Endothelial cell of umbilical vein (primary cell): ENCODE measurements at regions not wholly inside any gene's neighbourhood (a gene's known extent, or its start where the extent isn't known, plus 50 kb on each side); places are given as distances from the start of the nearest gene placed in this dataset.

ENCODE experiments used
- BruUV-seq: library from RNA; stranded (reverse); fragments of 400-500 nt; replicated peaks from 2 replicates; lab custom pipeline; 2021; lab: Mats Ljungman, UMichigan
- CTCF ChIA-PET: fragments of 300-600, 350-600 bp; sonication (Branson Sonifier 250); formaldehyde crosslinking; loops from one replicate; lab custom pipeline; 2021; ENCODE audit warnings: antibody characterized with exemption, inconsistent platforms; lab: Charles Lee
- POLR2A ChIA-PET: fragments of 300-600, 350-600 bp; sonication (Branson Sonifier 250); formaldehyde crosslinking; loops from one replicate; lab custom pipeline; 2021; ENCODE audit warnings: antibody characterized with exemption, inconsistent platforms; lab: Charles Lee
- DNase-seq: peaks from one replicate; pipeline ENCODE4 v3.0.0-alpha.2; 2011; ENCODE audit warnings: low read depth, low spot score
- FAIRE-seq: peaks from 2 replicates; lab custom pipeline; 2011; peaks lifted over from hg19 to GRCh38; lab: Jason Lieb, UNC
- H2AFZ ChIP-seq: 2 replicates; pipeline ENCODE4 v1.6.0; 2012; ENCODE audit warnings: low read depth, low read length, control low read depth, inconsistent platforms
- H3K27ac ChIP-seq: 2 replicates; pipeline ENCODE4 v1.5.1; 2011; ENCODE audit warnings: low read depth, mild to moderate bottlenecking, control low read depth, low read length, moderate library complexity; ENCODE audit not compliant: insufficient read depth
- H3K27me3 ChIP-seq, 2 experiments: 2 replicates each; pipeline versions ENCODE4 v1.6.0 to v1.6.1; 2011; ENCODE audit warnings: low read length in 2 of 2, mixed read lengths in 1 of 2; ENCODE audit not compliant: control insufficient read depth in 2 of 2, insufficient read depth in 2 of 2
- H3K36me3 ChIP-seq, 2 experiments: 2 replicates in 1 of 2; 3 replicates in 1 of 2; pipeline ENCODE4 v1.5.1; 2011; ENCODE audit warnings: low read length in 2 of 2, mild to moderate bottlenecking in 1 of 2, moderate library complexity in 1 of 2; ENCODE audit not compliant: control insufficient read depth in 2 of 2, insufficient read depth in 2 of 2; ENCODE audit errors: extremely low read depth in 1 of 2
- H3K4me1 ChIP-seq: 3 replicates; pipeline ENCODE4 v1.5.1; 2011; ENCODE audit warnings: mild to moderate bottlenecking, low read length; ENCODE audit not compliant: control insufficient read depth, insufficient read depth; ENCODE audit errors: extremely low read depth
- H3K4me2 ChIP-seq: 2 replicates; pipeline ENCODE4 v1.6.1; 2011; ENCODE audit warnings: low read length, control low read depth, mixed read lengths; ENCODE audit not compliant: insufficient read depth
- H3K4me3 ChIP-seq, 3 experiments: fragments of 200-600 bp in 1 of 3; sonication (generic), shearing (Covaris generic) in 1 of 3; replicated peaks in 1 of 3; 2 replicates each; pipeline ENCODE4 v1.5.1; 2011 to 2016; ENCODE audit warnings: control low read depth in 3 of 3, low read length in 3 of 3, mild to moderate bottlenecking in 2 of 3, inconsistent platforms in 1 of 3, low read depth in 1 of 3, moderate library complexity in 1 of 3; ENCODE audit not compliant: insufficient read depth in 1 of 3
- H3K79me2 ChIP-seq: 2 replicates; pipeline ENCODE4 v1.6.0; 2012; ENCODE audit warnings: low read length, inconsistent platforms; ENCODE audit not compliant: control insufficient read depth, insufficient read depth
- H3K9ac ChIP-seq: replicated peaks from 2 replicates; pipeline ENCODE3; 2011; ENCODE audit warnings: low read length, control low read depth; ENCODE audit not compliant: insufficient read depth; ENCODE audit errors: extremely low read depth
- H3K9me1 ChIP-seq: replicated peaks from 3 replicates; pipeline ENCODE4 v1.6.0; 2011; ENCODE audit warnings: mild to moderate bottlenecking, low read length; ENCODE audit not compliant: control insufficient read depth, insufficient read depth; ENCODE audit errors: extremely low read depth
- H3K9me3 ChIP-seq: replicated peaks from 2 replicates; pipeline ENCODE4 v1.5.1; 2012; ENCODE audit warnings: low read length, inconsistent platforms; ENCODE audit not compliant: control insufficient read depth, insufficient read depth
- H4K20me1 ChIP-seq: replicated peaks from 2 replicates; pipeline ENCODE3; 2011; ENCODE audit warnings: mild to moderate bottlenecking, low read length; ENCODE audit not compliant: control insufficient read depth, insufficient read depth; ENCODE audit errors: extremely low read depth
- EZH2 ChIP-seq: IDR thresholded peaks from 2 replicates; pipeline ENCODE4 v1.6.1; 2012; ENCODE audit warnings: borderline replicate concordance, low read depth, mild to moderate bottlenecking, moderate library complexity, low read length, inconsistent platforms; ENCODE audit not compliant: severe bottlenecking
- FOS ChIP-seq: IDR thresholded peaks from 2 replicates; pipeline ENCODE4 v1.6.1; 2011; ENCODE audit warnings: mild to moderate bottlenecking, low read length, moderate library complexity, borderline replicate concordance; ENCODE audit not compliant: insufficient read depth
- GATA2 ChIP-seq: IDR thresholded peaks from 2 replicates; pipeline ENCODE4 v1.7.0; 2011; ENCODE audit warnings: low read depth, mild to moderate bottlenecking, moderate library complexity, mixed read lengths, low read length; ENCODE audit not compliant: insufficient read length, insufficient read depth
- JUN ChIP-seq: IDR thresholded peaks from 2 replicates; pipeline ENCODE4 v1.6.1; 2011; ENCODE audit warnings: borderline replicate concordance, low read depth; ENCODE audit not compliant: insufficient read length, insufficient read depth
- MAX ChIP-seq: IDR thresholded peaks from 2 replicates; pipeline ENCODE4 v1.6.1; 2011; ENCODE audit not compliant: insufficient read depth, insufficient read length
- MYC ChIP-seq: IDR thresholded peaks from one replicate; pipeline ENCODE4 v1.6.1; 2011; ENCODE audit warnings: mild to moderate bottlenecking, low read depth, low read length
- POLR2A ChIP-seq: IDR thresholded peaks from 2 replicates; pipeline ENCODE4 v1.6.1; 2012; ENCODE audit warnings: low read depth, mild to moderate bottlenecking, control low read depth, low read length
- POLR2AphosphoS5 ChIP-seq: IDR thresholded peaks from 2 replicates; pipeline ENCODE4 v1.6.1; 2012; ENCODE audit warnings: low read depth, mild to moderate bottlenecking, control low read depth, low read length, moderate library complexity; ENCODE audit not compliant: insufficient read depth
- dilution Hi-C: fragments of 300-500 bp; cut with MboI; formaldehyde crosslinking; loops from one replicate; pipeline ENCODE4 v1.15.0; 2019; ENCODE audit warnings: low sequenced_read_pairs; ENCODE audit not compliant: extremely low pct_ligation_motif_present
- intact Hi-C: fragments of 100-400 bp; cut with micrococcal nuclease; formaldehyde crosslinking; loops from one replicate; pipeline ENCODE4 v1.10.0; 2022
- TF ChIP-seq, protein P1 (sequence below), 2 donors: IDR thresholded peaks; 1 replicate in 1 of 2; 2 replicates in 1 of 2; pipeline ENCODE4 v1.5.1; 2011; ENCODE audit warnings: low read length in 2 of 2, mild to moderate bottlenecking in 2 of 2, moderate library complexity in 2 of 2, control low read depth in 1 of 2, inconsistent platforms in 1 of 2, low read depth in 1 of 2; ENCODE audit not compliant: insufficient read depth in 1 of 2; ENCODE audit errors: extremely low read depth in 1 of 2

DNA sequence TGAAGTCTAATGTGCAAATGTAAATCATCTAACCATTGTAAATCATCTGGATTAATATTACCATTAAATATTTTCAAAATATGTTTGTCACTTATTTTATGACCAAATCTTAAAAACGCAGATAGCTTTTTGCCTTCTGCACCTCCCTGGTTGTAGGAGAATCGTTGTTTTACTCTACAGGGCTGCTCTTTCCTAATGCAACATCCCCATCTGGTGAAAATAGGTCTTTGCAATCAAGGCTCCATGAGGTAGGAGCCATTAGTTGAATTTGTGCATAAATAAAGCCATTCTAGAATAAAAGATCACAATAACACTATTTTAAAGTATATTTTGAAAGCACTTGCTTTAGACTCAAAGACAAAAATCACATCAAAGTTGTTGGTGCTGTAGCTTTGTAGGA is 535.6 kb upstream of the AGTR1 start:
- H3K9me1 ChIP-seq: no peaks in the 10 kb centered on the region
- FAIRE-seq (no peak), DNase-seq (no peak)
- H3K79me2 ChIP-seq: no peaks in the 10 kb centered on the region
- H3K27me3 ChIP-seq: peaks cover 0 to 2% of the 10 kb centered on the region in 2 experiments
- ChIA-PET POLR2A (no interaction called here), CTCF (interaction anchor here (0.6 to 2.8 kb wide), 3 partner anchors 13 to 1106 kb away, joined by 3 to 9 read pairs (median 4); no protein-coding TSS in a partner anchor)
- BruUV-seq: no TSS peak
- TF ChIP-seq FOS (no peak), MAX (no peak), GATA2 (no peak), EZH2 (no peak), POLR2A (no peak), POLR2AphosphoS5 (no peak), MYC (no peak), JUN (no peak)
- TF ChIP-seq, protein P1, sequence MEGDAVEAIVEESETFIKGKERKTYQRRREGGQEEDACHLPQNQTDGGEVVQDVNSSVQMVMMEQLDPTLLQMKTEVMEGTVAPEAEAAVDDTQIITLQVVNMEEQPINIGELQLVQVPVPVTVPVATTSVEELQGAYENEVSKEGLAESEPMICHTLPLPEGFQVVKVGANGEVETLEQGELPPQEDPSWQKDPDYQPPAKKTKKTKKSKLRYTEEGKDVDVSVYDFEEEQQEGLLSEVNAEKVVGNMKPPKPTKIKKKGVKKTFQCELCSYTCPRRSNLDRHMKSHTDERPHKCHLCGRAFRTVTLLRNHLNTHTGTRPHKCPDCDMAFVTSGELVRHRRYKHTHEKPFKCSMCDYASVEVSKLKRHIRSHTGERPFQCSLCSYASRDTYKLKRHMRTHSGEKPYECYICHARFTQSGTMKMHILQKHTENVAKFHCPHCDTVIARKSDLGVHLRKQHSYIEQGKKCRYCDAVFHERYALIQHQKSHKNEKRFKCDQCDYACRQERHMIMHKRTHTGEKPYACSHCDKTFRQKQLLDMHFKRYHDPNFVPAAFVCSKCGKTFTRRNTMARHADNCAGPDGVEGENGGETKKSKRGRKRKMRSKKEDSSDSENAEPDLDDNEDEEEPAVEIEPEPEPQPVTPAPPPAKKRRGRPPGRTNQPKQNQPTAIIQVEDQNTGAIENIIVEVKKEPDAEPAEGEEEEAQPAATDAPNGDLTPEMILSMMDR (IDR thresholded peaks at IDR 0.05; ENCODE audit: extremely low read depth in 1 of 2, insufficient read depth in 1 of 2, low read depth in 1 of 2, low read length in 2 of 2): no peak
- no peaks in the 10 kb centered on the region for H4K20me1 ChIP-seq
- no peaks in the 10 kb centered on the region for H3K9me3 ChIP-seq
- H3K4me1 ChIP-seq: no peaks in the 10 kb centered on the region
- H3K36me3 ChIP-seq: no peaks in the 10 kb centered on the region
- H3K27ac ChIP-seq: no peak overlapping the region
- intact Hi-C loops: no loop called here
- H3K4me3 ChIP-seq: no peak overlapping the region
- no peak overlapping the region for H3K9ac ChIP-seq
- H3K4me2 ChIP-seq: no peak overlapping the region
- dilution Hi-C loops: no loop called here
- no peak overlapping the region for H2AFZ ChIP-seq
